ENCODE measurements at regions not wholly inside any gene's neighbourhood (a gene's known extent, or its start where the extent isn't known, plus 50 kb on each side); places are given as distances from the start of the nearest gene placed in this dataset.

DNA sequence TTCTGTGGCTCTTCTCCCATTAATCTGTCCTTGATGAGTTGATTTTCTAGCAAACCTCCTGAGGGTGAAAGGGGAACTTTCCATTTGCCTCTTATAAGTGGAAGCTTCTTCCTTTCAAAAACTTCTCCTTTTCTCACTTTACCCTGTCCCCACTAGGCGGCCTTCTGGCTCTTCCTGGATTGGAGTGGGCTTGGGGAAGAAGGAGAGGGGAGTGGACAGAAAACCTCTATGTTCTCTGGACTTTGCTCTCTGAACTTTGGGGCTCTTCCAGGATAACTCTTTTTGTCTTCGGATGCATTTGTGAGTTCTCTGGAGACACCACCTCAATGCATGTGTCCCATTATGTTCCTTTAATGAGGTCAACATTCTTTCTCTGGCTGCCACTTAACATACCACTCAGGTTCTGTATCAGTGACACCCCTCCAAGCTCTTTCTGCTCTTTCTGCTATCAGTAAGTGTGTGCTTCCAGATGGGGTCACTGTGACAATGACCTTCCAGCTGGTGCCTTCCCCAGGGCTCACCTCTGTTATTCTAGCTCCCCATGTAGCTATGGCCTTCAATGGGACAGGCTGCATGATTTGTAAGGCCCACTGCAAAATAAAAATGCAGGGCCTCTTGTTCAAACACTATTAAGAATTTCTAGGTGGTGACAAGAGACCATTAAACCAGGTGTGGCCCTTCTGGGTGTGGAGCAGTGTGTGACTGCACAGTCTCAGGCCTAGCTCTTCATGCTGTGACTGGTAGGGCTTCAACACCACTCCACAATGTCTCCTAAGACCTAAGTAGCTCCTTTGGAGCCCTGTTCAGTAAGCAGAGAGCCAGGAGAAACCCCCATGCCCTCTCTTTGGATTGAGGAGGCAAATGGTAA lies 389.2 kb downstream of the EFNB2 start:
- Histone ChIP-seq H3K36me3 (ENCODE audit: control insufficient read depth in 1 of 2, insufficient read depth in 2 of 2, low read length in 2 of 2) (no peaks in the 10 kb centered on the region), H3K27ac (ENCODE audit: low read length) (no peak overlapping the region), H3K9me3 (ENCODE audit: control insufficient read depth in 1 of 2, low read length in 2 of 2) (no peaks in the 10 kb centered on the region), H3K4me3 (ENCODE audit: low read depth in 1 of 2, low read length in 2 of 2) (no peak overlapping the region), H3K27me3 (ENCODE audit: low read depth, low read length) (no peaks in the 10 kb centered on the region), H3K4me1 (ENCODE audit: control insufficient read depth in 1 of 2, insufficient read depth in 2 of 2, low read length in 2 of 2) (no peaks in the 10 kb centered on the region)

DNA sequence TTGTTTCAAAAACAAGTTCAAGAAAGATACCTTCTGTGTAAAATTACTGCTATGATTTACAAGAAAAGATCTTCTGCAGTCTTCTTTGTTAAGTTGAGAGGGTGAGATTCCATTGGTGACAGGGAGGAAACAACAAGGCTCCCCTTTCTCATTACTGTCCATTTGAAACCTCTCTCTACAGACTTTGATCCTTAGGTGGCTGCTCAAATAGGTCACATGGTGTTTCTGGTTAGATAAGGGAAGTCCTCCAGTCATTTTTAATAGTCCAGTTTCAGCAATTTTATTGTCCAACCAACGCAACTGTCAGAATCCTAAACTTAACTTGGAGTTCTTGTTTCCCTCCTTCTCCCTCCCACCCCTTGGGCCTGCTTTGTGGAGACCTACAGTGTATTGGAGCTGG lies 390.4 kb downstream of the EFNB2 start:
- H3K27me3 ChIP-seq (ENCODE audit: low read depth, low read length): no peaks in the 10 kb centered on the region
- H3K4me1 ChIP-seq (ENCODE audit: control insufficient read depth in 1 of 2, insufficient read depth in 2 of 2, low read length in 2 of 2): no peaks in the 10 kb centered on the region
- no peaks in the 10 kb centered on the region for H3K36me3 ChIP-seq (ENCODE audit: control insufficient read depth in 1 of 2, insufficient read depth in 2 of 2, low read length in 2 of 2)
- H3K27ac ChIP-seq (ENCODE audit: low read length): no peak overlapping the region
- no peak overlapping the region for H3K4me3 ChIP-seq (ENCODE audit: low read depth in 1 of 2, low read length in 2 of 2)
- no peaks in the 10 kb centered on the region for H3K9me3 ChIP-seq (ENCODE audit: control insufficient read depth in 1 of 2, low read length in 2 of 2)

GRCh38 chr13:106143930-106144709 lies 391.3 kb downstream of the EFNB2 start:
- Histone ChIP-seq H3K9me3 (ENCODE audit: control insufficient read depth in 1 of 2, low read length in 2 of 2) (no peaks in the 10 kb centered on the region), H3K27me3 (ENCODE audit: low read depth, low read length) (no peaks in the 10 kb centered on the region), H3K36me3 (ENCODE audit: control insufficient read depth in 1 of 2, insufficient read depth in 2 of 2, low read length in 2 of 2) (no peaks in the 10 kb centered on the region), H3K27ac (ENCODE audit: low read length) (no peak overlapping the region), H3K4me1 (ENCODE audit: control insufficient read depth in 1 of 2, insufficient read depth in 2 of 2, low read length in 2 of 2) (no peaks in the 10 kb centered on the region), H3K4me3 (ENCODE audit: low read depth in 1 of 2, low read length in 2 of 2) (no peak overlapping the region)

GRCh38 chr13:106143392-106143791 lies 392.1 kb downstream of the EFNB2 start:
- Histone ChIP-seq H3K4me3 (ENCODE audit: low read depth in 1 of 2, low read length in 2 of 2) (no peak overlapping the region), H3K4me1 (ENCODE audit: control insufficient read depth in 1 of 2, insufficient read depth in 2 of 2, low read length in 2 of 2) (no peaks in the 10 kb centered on the region), H3K27me3 (ENCODE audit: low read depth, low read length) (no peaks in the 10 kb centered on the region), H3K9me3 (ENCODE audit: control insufficient read depth in 1 of 2, low read length in 2 of 2) (no peaks in the 10 kb centered on the region), H3K27ac (ENCODE audit: low read length) (no peak overlapping the region), H3K36me3 (ENCODE audit: control insufficient read depth in 1 of 2, insufficient read depth in 2 of 2, low read length in 2 of 2) (no peaks in the 10 kb centered on the region)

- Histone ChIP-seq H3K27ac (ENCODE audit: low read length) (no peak overlapping the region), H3K27me3 (ENCODE audit: low read depth, low read length) (no peaks in the 10 kb centered on the region), H3K4me1 (ENCODE audit: control insufficient read depth in 1 of 2, insufficient read depth in 2 of 2, low read length in 2 of 2) (no peaks in the 10 kb centered on the region), H3K9me3 (ENCODE audit: control insufficient read depth in 1 of 2, low read length in 2 of 2) (no peaks in the 10 kb centered on the region), H3K36me3 (ENCODE audit: control insufficient read depth in 1 of 2, insufficient read depth in 2 of 2, low read length in 2 of 2) (no peaks in the 10 kb centered on the region), H3K4me3 (ENCODE audit: low read depth in 1 of 2, low read length in 2 of 2) (no peak overlapping the region)
These were observed 395.0 kb downstream of the EFNB2 start for GRCh38 chr13:106140476-106140875.

GRCh38 chr13:106139942-106140341 lies 395.5 kb downstream of the EFNB2 start:
- Histone ChIP-seq H3K36me3 (ENCODE audit: control insufficient read depth in 1 of 2, insufficient read depth in 2 of 2, low read length in 2 of 2) (no peaks in the 10 kb centered on the region), H3K4me1 (ENCODE audit: control insufficient read depth in 1 of 2, insufficient read depth in 2 of 2, low read length in 2 of 2) (no peaks in the 10 kb centered on the region), H3K4me3 (ENCODE audit: low read depth in 1 of 2, low read length in 2 of 2) (no peak overlapping the region), H3K9me3 (ENCODE audit: control insufficient read depth in 1 of 2, low read length in 2 of 2) (no peaks in the 10 kb centered on the region), H3K27me3 (ENCODE audit: low read depth, low read length) (no peaks in the 10 kb centered on the region), H3K27ac (ENCODE audit: low read length) (no peak overlapping the region)

DNA sequence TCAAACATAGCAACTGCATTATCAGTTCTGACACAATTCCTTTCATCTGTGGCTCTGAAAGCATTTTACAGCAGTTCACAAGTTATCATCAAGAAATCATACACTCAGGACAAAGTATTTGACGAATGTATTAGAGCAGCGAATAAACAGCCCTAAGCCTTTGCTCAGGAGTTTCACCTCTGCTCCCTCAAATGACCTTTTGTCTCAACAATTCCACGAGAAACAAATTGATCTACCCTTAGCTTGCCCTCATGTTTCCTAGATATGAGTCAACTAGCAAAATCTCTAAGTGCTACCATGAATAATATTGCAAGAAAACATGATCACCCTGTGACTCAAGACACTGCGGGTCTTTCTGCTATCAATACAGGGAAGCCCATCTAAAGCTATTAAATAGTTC lies 396.1 kb downstream of the EFNB2 start:
- no peaks in the 10 kb centered on the region for H3K9me3 ChIP-seq (ENCODE audit: control insufficient read depth in 1 of 2, low read length in 2 of 2)
- no peak overlapping the region for H3K4me3 ChIP-seq (ENCODE audit: low read depth in 1 of 2, low read length in 2 of 2)
- H3K4me1 ChIP-seq (ENCODE audit: control insufficient read depth in 1 of 2, insufficient read depth in 2 of 2, low read length in 2 of 2): no peaks in the 10 kb centered on the region
- no peaks in the 10 kb centered on the region for H3K27me3 ChIP-seq (ENCODE audit: low read depth, low read length)
- H3K27ac ChIP-seq (ENCODE audit: low read length): no peak overlapping the region
- no peaks in the 10 kb centered on the region for H3K36me3 ChIP-seq (ENCODE audit: control insufficient read depth in 1 of 2, insufficient read depth in 2 of 2, low read length in 2 of 2)

GRCh38 chr13:106138620-106139019 lies 396.8 kb downstream of the EFNB2 start:
- no peaks in the 10 kb centered on the region for H3K36me3 ChIP-seq (ENCODE audit: control insufficient read depth in 1 of 2, insufficient read depth in 2 of 2, low read length in 2 of 2)
- H3K4me1 ChIP-seq (ENCODE audit: control insufficient read depth in 1 of 2, insufficient read depth in 2 of 2, low read length in 2 of 2): no peaks in the 10 kb centered on the region
- H3K9me3 ChIP-seq (ENCODE audit: control insufficient read depth in 1 of 2, low read length in 2 of 2): no peaks in the 10 kb centered on the region
- no peak overlapping the region for H3K4me3 ChIP-seq (ENCODE audit: low read depth in 1 of 2, low read length in 2 of 2)
- H3K27ac ChIP-seq (ENCODE audit: low read length): no peak overlapping the region
- no peaks in the 10 kb centered on the region for H3K27me3 ChIP-seq (ENCODE audit: low read depth, low read length)

DNA sequence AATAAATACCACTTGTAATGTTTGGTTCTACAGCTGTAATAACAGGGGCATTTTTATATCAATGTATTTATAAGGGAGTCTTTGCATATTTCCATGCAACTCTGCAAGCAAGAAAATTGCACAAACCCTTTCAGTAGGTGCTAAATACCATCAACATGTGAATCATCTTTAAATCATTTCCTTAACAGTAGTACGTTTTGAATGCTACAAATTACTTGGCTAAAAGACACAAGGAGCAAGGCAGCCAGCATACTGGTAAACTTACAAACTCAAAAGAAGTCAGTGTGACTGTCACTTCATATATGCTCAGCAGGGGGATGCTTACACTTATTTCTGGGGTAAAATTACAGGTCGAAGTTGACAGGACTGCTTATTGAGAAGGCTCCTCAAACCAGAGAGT lies 402.4 kb downstream of the EFNB2 start:
- Histone ChIP-seq H3K4me1 (ENCODE audit: control insufficient read depth in 1 of 2, insufficient read depth in 2 of 2, low read length in 2 of 2) (no peaks in the 10 kb centered on the region), H3K27ac (ENCODE audit: low read length) (no peak overlapping the region), H3K4me3 (ENCODE audit: low read depth in 1 of 2, low read length in 2 of 2) (no peak overlapping the region), H3K9me3 (ENCODE audit: control insufficient read depth in 1 of 2, low read length in 2 of 2) (no peaks in the 10 kb centered on the region), H3K27me3 (ENCODE audit: low read depth, low read length) (no peaks in the 10 kb centered on the region), H3K36me3 (ENCODE audit: control insufficient read depth in 1 of 2, insufficient read depth in 2 of 2, low read length in 2 of 2) (no peaks in the 10 kb centered on the region)

DNA sequence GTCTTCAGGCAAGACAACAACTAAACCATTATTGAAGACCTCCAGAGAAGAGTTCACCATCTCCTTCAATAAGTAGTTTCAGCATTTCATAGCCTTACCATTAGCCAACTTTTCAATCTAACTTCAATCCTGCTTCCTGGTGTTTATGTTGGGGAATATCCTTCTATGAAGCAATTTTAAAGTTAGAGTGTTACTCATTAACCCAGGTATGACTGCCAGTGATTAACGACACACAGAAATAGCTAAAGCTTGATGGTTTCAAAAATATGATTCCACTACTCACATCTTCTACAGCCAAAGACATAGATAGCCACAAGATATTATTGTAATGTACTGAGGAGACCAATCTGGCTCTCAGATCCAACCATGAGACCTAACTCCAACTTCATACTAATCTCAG lies 403.2 kb downstream of the EFNB2 start:
- Histone ChIP-seq H3K4me3 (ENCODE audit: low read depth in 1 of 2, low read length in 2 of 2) (no peak overlapping the region), H3K27me3 (ENCODE audit: low read depth, low read length) (no peaks in the 10 kb centered on the region), H3K9me3 (ENCODE audit: control insufficient read depth in 1 of 2, low read length in 2 of 2) (no peaks in the 10 kb centered on the region), H3K36me3 (ENCODE audit: control insufficient read depth in 1 of 2, insufficient read depth in 2 of 2, low read length in 2 of 2) (no peaks in the 10 kb centered on the region), H3K4me1 (ENCODE audit: control insufficient read depth in 1 of 2, insufficient read depth in 2 of 2, low read length in 2 of 2) (no peaks in the 10 kb centered on the region), H3K27ac (ENCODE audit: low read length) (no peak overlapping the region)

DNA sequence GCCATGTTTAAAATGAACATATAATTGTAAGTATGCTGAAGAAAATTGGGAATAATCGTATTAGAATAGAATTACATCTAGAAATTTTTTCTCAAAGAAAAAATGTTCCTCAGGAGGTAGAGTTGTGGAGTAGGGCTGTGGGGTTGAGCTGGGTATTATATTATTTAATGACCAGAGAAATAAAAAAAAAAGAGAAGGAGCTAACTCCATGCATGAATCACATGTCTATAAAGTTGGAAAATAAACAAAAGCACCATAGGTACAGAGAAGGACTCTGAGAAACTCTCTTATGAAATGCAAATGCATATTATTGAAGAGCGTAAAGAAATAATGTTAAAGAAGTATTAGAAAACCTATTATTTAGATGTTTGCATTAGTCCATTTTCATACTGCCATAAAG lies 405.5 kb downstream of the EFNB2 start:
- no peak overlapping the region for H3K27ac ChIP-seq (ENCODE audit: low read length)

More for the DNA sequence above, 405.5 kb downstream of the EFNB2 start:
- Histone ChIP-seq H3K4me1 (ENCODE audit: control insufficient read depth in 1 of 2, insufficient read depth in 2 of 2, low read length in 2 of 2) (no peaks in the 10 kb centered on the region), H3K4me3 (ENCODE audit: low read depth in 1 of 2, low read length in 2 of 2) (no peak overlapping the region), H3K36me3 (ENCODE audit: control insufficient read depth in 1 of 2, insufficient read depth in 2 of 2, low read length in 2 of 2) (no peaks in the 10 kb centered on the region), H3K9me3 (ENCODE audit: control insufficient read depth in 1 of 2, low read length in 2 of 2) (no peaks in the 10 kb centered on the region), H3K27me3 (ENCODE audit: low read depth, low read length) (no peaks in the 10 kb centered on the region)
